ENCODE measurements at regions not wholly inside any gene's neighbourhood (a gene's known extent, or its start where the extent isn't known, plus 50 kb on each side); places are given as distances from the start of the nearest gene placed in this dataset.

- TF ChIP-seq CTCF (optimal IDR thresholded peaks at IDR 0.05 in 1 of 3, IDR thresholded peaks at IDR 0.05 in 1 of 3, conservative IDR thresholded peaks at IDR 0.05 in 1 of 3; ENCODE audit: extremely low read depth in 1 of 3, insufficient read depth in 2 of 3, low read length in 3 of 3) (no peak), EZH2 (IDR thresholded peaks at IDR 0.05; ENCODE audit: low read length) (no peak)
These were observed 96.3 kb upstream of the FOXN2 start for GRCh38 chr2:48218169-48218568.
